ENCODE measurements at regions not wholly inside any gene's neighbourhood (a gene's known extent, or its start where the extent isn't known, plus 50 kb on each side); places are given as distances from the start of the nearest gene placed in this dataset.

- TF ChIP-seq ZNF800 (CRISPR knock-in tag; IDR thresholded peaks at IDR 0.05) (no peak), SP4 (CRISPR knock-in tag; IDR thresholded peaks at IDR 0.05) (no peak)
These were observed 1991.3 kb upstream of the C9orf72 start (continued) for GRCh38 chr9:29564564-29564963.

- Histone ChIP-seq H4K20me1 (ENCODE audit: insufficient read depth, low read length) (no peaks in the 10 kb centered on the region), H3K4me2 (ENCODE audit: low read depth, low read length) (no peak overlapping the region), H2AFZ (ENCODE audit: low read length) (no peak overlapping the region), H3K27ac (ENCODE audit: extremely low read length, insufficient read depth, low read length) (no peak overlapping the region), H3K27me3 (ENCODE audit: control insufficient read depth in 1 of 2, insufficient read depth in 2 of 2, low read length in 2 of 2) (no peaks in the 10 kb centered on the region), H3K9me3 (ENCODE audit: low read length) (no peaks in the 10 kb centered on the region), H3K36me3 (replicated peaks in 1 of 2; ENCODE audit: control insufficient read depth in 1 of 2, insufficient read depth in 2 of 2, low read length in 2 of 2) (no peaks in the 10 kb centered on the region), H3K79me2 (ENCODE audit: insufficient read depth, low read length) (no peaks in the 10 kb centered on the region), H3K9ac (ENCODE audit: insufficient read depth, low read depth, low read length) (no peak overlapping the region), H3K4me3 (replicated peaks in 1 of 3; ENCODE audit: insufficient read depth in 1 of 3, low read depth in 2 of 3, low read length in 3 of 3) (no peak overlapping the region), H3K4me1 (ENCODE audit: insufficient read depth, low read length) (no peaks in the 10 kb centered on the region)
- intact Hi-C loops (cut with micrococcal nuclease; ENCODE audit: unreplicated experiment), result no loop called here
- FAIRE-seq (no peak), ATAC-seq (no peak), DNase-seq (ENCODE audit: low spot score) (no peak)
- in situ Hi-C loops (cut with HindIII; ENCODE audit: extremely low pct_ligation_motif_present, low pct_unique_long_range_greater_than_20kb), result no loop called here
- no TSS peak for BruUV-seq (replicated peaks)
- ChIA-PET CTCF (ENCODE audit: low intra/inter-chr PET ratio, low total read pairs) (no interaction called here), POLR2A (no interaction called here)
- 0% methylated on average over 1 of the region's 1 CpG for WGBS (ENCODE audit: low lambda C conversion rate)
- TF ChIP-seq SUZ12 (IDR thresholded peaks at IDR 0.05; ENCODE audit: low read depth, low read length), result no peak
- TF ChIP-seq FOXC1 (CRISPR knock-in tag; IDR thresholded peaks at IDR 0.05; ENCODE audit: borderline replicate concordance), result no peak
- no peak for TF ChIP-seq MYC (CRISPR knock-in tag; IDR thresholded peaks at IDR 0.05; ENCODE audit: borderline replicate concordance)
- no peak for TF ChIP-seq ZNF570 (CRISPR knock-in tag; IDR thresholded peaks at IDR 0.05; ENCODE audit: borderline replicate concordance)
- no peak for TF ChIP-seq LCORL (IDR thresholded peaks at IDR 0.05)
- TF ChIP-seq LCORL (CRISPR knock-in tag; IDR thresholded peaks at IDR 0.05), result no peak
- TF ChIP-seq PHB2 (IDR thresholded peaks at IDR 0.05; ENCODE audit: partially characterized antibody), result no peak
- no peak for TF ChIP-seq TFDP1 (CRISPR knock-in tag; IDR thresholded peaks at IDR 0.05; ENCODE audit: borderline replicate concordance)
- TF ChIP-seq ZNF580 (CRISPR knock-in tag; IDR thresholded peaks at IDR 0.05; ENCODE audit: borderline replicate concordance, low read depth), result no peak
- no peak for TF ChIP-seq KLF15 (CRISPR knock-in tag; IDR thresholded peaks at IDR 0.05; ENCODE audit: borderline replicate concordance)
- TF ChIP-seq GMEB2 (CRISPR knock-in tag; IDR thresholded peaks at IDR 0.05; ENCODE audit: low read depth), result no peak
- TF ChIP-seq ZNF552 (CRISPR knock-in tag; IDR thresholded peaks at IDR 0.05; ENCODE audit: borderline replicate concordance), result no peak
- TF ChIP-seq ZNF274 (CRISPR knock-in tag; IDR thresholded peaks at IDR 0.05), result no peak
- TF ChIP-seq ZNF761 (CRISPR knock-in tag; conservative IDR thresholded peaks at IDR 0.05), result no peak
- TF ChIP-seq DMTF1 (CRISPR knock-in tag; IDR thresholded peaks at IDR 0.05), result no peak
- no peak for TF ChIP-seq ZNF34 (CRISPR knock-in tag; IDR thresholded peaks at IDR 0.05; ENCODE audit: borderline replicate concordance)
- no peak for TF ChIP-seq ZNF24 (IDR thresholded peaks at IDR 0.05)
These were observed 2001.9 kb upstream of the C9orf72 start for GRCh38 chr9:29575219-29575618.
